Pancreas (tissue), 10 donors: ENCODE measurements at regions not wholly inside any gene's neighbourhood (a gene's known extent, or its start where the extent isn't known, plus 50 kb on each side); places are given as distances from the start of the nearest gene placed in this dataset.
A peak's percentile ranks its signal among the peaks of the same experiment; 100 is the strongest.

Experiments used
- ATAC-seq, 4 donors: fragments of 200-7000 bp; cut with Tn5 transposase; one replicate each; pipeline versions ENCODE4 v1.8.0 to v1.9.1; 2020; ENCODE audit warnings: mild to moderate bottlenecking in 4 of 4, moderate library complexity in 4 of 4
- DNase-seq, 6 donors: peaks; one replicate each; pipeline ENCODE4 v3.0.0-alpha.2; 2020
- FAIRE-seq: peaks from 2 replicates; lab custom pipeline; 2012; peaks lifted over from hg19 to GRCh38; lab: Jason Lieb, UNC
- H3K27ac ChIP-seq, 4 donors: fragments of 200-600 bp; sonication (generic); 1 replicate in 3 of 4; 2 replicates in 1 of 4; pipeline versions ENCODE4 v1.5.0 to v1.8.0; 2020
- H3K27me3 ChIP-seq, 4 donors: fragments of 200-600 bp; one replicate each; pipeline ENCODE4 v1.8.0; 2021
- H3K36me3 ChIP-seq, 3 donors: fragments of 200-600 bp; sonication (generic) in 1 of 3; one replicate each; pipeline versions ENCODE4 v1.5.0 to v1.8.0; 2020 to 2021
- H3K4me1 ChIP-seq, 3 donors: fragments of 200-600 bp; one replicate each; pipeline ENCODE4 v1.8.0; 2021
- H3K4me3 ChIP-seq, 4 donors: fragments of 200-600 bp; sonication (generic) in 2 of 4; one replicate each; pipeline versions ENCODE4 v1.5.0 to v1.8.0; 2020 to 2021
- H3K9me3 ChIP-seq, 4 donors: fragments of 200-600 bp; one replicate each; pipeline ENCODE4 v1.8.0; 2021
- WGBS, 2 donors: extraction: QIAGEN DNeasy Blood & Tissue Kit; methylation state at CpG; one replicate each; pipeline ENCODE4 v1.1.7; 2013; 5-methylcytosine and 5-hydroxymethylcytosine counted together
- intact Hi-C, 3 donors: fragments of 100-400 bp; cut with DNase I; formaldehyde crosslinking; loops; one replicate each; pipeline versions ENCODE4 v1.11.1 to v1.14.2; 2022
- TF ChIP-seq, protein P1 (sequence below), 4 donors: fragments of 200-600 bp; sonication (generic) in 3 of 4; IDR thresholded peaks; one replicate each; pipeline versions ENCODE4 v1.5.0 to v1.8.0; 2021; ENCODE audit warnings: antibody characterized with exemption in 4 of 4
- donor health status: healthy with polysubstance abuse.
- donor health status: DM: no; HTN: no; CAD: no; lungs with moderate emphysema.
- donor health status: DM: no; HTN: no; CAD: no.
- donor health status: control.
- donor health status: control.
- donor health status: Bipolar disorder and iron deficiency.
- donor health status: DM: yes; HTN: yes; CAD: no.
- donor health status: DM: no; HTN: no; CAD: no.
- donor health status: DM: no; HTN: no; CAD: no.
- donor health status: DM: yes; HTN: yes; CAD: no.

- peak in 1 of 4 donors; percentile 20 for ATAC-seq
- Histone ChIP-seq H3K9me3 (no peaks in the 10 kb centered on the region), H3K36me3 (no peaks in the 10 kb centered on the region), H3K4me1 (no peaks in the 10 kb centered on the region), H3K4me3 (no peak overlapping the region), H3K27me3 (no peaks in the 10 kb centered on the region), H3K27ac (no peak overlapping the region)
- TF ChIP-seq, protein P1, sequence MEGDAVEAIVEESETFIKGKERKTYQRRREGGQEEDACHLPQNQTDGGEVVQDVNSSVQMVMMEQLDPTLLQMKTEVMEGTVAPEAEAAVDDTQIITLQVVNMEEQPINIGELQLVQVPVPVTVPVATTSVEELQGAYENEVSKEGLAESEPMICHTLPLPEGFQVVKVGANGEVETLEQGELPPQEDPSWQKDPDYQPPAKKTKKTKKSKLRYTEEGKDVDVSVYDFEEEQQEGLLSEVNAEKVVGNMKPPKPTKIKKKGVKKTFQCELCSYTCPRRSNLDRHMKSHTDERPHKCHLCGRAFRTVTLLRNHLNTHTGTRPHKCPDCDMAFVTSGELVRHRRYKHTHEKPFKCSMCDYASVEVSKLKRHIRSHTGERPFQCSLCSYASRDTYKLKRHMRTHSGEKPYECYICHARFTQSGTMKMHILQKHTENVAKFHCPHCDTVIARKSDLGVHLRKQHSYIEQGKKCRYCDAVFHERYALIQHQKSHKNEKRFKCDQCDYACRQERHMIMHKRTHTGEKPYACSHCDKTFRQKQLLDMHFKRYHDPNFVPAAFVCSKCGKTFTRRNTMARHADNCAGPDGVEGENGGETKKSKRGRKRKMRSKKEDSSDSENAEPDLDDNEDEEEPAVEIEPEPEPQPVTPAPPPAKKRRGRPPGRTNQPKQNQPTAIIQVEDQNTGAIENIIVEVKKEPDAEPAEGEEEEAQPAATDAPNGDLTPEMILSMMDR (IDR thresholded peaks at IDR 0.05) = no peak
- 73 to 79% methylated on average over 5 of the region's 5 CpGs for WGBS, 2 donors
- DNase-seq = no peak
- intact Hi-C loops = no loop called here
- FAIRE-seq = no peak
These were observed 261.6 kb downstream of the ZEB1 start for GRCh38 chr10:31580646-31581045.
